GM12874 (cell line): ENCODE measurements at regions not wholly inside any gene's neighbourhood (a gene's known extent, or its start where the extent isn't known, plus 50 kb on each side); places are given as distances from the start of the nearest gene placed in this dataset.

ENCODE experiments used
- TF ChIP-seq, protein P1 (sequence below): IDR thresholded peaks from 2 replicates; pipeline ENCODE4 v1.5.1; 2011; ENCODE audit warnings: low read depth, mild to moderate bottlenecking, control low read depth, low read length, moderate library complexity; ENCODE audit not compliant: insufficient read depth

DNA sequence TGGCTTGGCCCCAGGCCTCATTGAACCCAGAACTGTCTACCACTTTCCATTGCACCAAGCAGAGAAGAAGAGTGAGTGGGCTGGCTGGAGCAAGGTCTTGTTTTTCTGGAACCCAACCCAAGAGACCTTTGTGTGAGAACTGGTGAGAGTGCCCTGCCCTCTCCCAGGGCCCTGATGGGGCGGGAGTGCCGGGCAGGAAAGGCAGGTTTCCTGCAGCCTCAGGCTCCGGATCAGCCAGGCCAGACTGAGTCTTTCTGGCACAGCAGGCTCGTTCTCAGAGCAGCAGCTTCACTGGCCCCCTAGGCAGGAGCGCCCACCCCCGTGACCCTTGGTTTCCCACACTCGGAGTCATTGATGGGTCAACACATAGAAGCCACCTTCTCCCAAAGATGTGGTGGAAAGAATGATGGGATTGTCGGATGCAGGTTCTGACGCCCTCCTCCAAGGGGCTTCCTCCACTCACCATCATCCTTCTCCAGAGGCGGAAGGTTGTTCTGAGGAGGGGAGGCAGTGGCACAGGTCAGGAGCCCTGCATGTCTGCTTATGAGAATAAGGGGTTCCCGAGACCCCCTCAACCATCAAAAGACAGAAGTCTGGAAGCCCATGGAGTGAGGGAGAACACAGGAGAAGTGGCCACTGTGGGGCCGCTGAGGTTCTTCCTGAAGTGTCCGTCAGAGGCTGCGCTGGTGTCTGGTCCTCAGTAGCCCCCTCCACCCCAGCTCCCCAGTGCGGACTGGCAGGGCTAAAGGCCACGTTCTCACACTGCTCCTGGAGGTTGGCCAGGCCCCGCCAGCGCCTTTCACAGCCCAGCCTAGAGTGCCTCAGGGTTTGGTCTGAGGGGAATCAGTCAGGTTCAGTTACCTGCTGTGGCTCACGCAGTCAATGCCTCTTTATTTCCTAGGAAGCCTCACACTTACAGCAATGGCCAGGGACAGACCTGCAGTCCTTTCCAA lies 62.8 kb upstream of the LAPTM4A start:
- TF ChIP-seq, protein P1, sequence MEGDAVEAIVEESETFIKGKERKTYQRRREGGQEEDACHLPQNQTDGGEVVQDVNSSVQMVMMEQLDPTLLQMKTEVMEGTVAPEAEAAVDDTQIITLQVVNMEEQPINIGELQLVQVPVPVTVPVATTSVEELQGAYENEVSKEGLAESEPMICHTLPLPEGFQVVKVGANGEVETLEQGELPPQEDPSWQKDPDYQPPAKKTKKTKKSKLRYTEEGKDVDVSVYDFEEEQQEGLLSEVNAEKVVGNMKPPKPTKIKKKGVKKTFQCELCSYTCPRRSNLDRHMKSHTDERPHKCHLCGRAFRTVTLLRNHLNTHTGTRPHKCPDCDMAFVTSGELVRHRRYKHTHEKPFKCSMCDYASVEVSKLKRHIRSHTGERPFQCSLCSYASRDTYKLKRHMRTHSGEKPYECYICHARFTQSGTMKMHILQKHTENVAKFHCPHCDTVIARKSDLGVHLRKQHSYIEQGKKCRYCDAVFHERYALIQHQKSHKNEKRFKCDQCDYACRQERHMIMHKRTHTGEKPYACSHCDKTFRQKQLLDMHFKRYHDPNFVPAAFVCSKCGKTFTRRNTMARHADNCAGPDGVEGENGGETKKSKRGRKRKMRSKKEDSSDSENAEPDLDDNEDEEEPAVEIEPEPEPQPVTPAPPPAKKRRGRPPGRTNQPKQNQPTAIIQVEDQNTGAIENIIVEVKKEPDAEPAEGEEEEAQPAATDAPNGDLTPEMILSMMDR: no peak

DNA sequence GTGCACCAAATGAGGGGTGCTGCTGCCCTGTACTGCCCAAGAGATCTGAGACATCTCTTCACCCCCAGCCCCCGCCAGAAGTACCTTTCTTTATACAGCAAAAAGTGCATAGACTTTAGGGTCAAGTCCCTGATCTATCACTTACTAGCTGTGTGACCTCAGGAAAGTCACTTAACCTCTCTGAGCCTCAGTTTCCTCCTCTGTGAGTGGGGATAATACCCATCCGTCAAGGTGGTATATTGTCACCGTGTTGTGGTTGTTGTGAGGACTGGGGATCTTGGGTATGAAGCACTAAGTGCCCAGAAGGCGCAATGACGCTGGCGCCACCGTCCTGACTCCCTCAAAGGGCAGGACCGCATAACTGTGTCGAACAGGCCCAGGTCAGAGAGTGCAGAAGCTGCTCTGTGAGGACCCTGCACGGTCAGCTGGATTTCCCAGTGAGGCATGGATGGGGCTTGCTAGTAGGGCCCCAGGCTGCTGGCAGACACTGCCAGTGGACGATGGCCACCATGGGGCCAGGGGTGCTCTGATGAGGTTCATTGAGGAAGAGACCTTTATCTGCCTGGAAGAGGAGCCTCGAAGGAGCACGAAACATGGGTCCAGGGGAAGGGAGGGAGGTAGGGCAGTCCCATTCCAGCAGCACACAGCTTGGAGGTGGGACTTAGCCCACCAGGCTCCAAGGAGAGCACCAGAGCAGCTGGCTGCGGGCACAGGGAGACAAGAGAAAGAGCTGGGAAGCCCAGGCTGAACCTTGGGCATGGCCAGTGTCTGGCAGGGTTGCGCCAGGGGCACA lies 61.8 kb upstream of the LAPTM4A start:
- TF ChIP-seq, protein P1: no peak

DNA sequence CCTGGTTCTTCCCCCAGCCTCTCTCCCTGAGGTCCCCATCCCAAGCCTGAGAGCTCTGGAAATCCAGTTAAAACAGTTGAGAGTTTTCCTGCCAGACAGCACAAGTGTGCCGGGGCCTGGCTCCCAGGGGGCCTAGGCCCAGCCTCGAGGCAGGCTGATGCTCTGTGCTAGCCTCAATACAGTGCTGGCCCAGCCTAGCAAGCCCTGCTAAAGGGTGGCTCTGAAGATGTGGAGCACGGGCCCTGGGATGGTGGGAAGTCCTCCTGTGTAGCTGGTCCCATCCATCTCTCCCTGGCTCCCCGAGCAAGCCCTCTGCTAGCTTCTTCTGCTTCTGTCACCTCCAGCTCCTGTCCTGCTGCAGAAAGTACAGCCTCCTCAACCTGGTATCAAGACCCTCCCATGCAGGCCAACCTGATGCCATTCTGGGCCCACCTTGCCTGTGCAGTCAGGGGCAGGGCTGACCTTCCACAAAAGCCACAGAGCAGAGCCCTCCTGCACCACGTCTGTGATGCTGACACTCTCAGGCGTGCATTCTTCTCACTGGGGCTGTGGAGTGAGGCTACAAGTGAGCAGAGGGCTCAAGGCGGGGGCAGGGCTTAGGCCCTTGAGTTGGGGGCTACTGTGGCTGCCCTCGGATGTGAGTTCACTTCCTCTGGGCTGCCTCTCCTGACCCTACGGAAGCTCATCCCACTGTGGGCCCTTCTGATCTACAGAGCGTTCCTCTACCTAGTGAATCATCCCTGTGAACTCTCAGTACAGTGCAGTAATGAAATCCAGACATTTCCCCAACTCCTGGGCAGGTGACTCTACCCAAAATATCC lies 60.1 kb upstream of the LAPTM4A start:
- TF ChIP-seq, protein P1: no peak

DNA sequence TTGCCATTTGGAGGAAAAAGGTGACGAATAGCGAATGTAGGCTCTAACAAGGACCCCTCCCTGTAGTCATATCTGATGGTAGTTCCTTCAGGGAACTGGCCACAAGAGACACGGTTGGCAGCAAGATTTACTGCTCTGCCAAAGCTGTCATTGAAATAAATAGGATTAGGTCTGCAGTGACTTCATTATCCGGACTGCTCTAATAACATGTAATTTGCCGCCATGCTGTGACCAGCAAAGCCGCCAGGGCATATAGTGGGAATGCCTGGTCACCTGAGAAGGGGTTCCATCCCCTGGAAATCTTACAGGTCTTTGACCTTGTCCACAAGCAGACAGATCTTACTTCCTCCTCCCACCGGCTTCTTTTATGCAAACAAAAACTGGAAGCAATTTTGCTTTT lies 59.4 kb upstream of the LAPTM4A start:
- TF ChIP-seq, protein P1: no peak

DNA sequence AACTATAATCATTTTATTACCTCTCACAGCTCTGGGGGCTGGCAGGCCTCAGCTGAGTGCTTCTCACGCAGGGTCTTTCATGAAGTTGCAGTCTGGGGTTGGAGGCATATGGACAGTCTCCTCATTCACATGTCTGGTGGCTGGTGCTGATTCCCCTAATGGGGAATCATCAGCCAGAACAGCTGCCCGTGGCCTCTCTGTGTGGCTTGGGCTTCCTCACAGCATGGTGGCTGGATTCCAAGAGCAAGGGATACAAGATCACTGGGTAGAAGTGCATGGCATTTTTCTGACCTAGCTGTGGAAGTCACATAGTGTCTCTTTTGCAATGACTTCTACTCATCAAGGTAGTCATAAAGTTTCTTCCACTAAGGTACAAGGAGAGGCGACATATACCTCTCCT lies 59.0 kb upstream of the LAPTM4A start:
- TF ChIP-seq, protein P1: no peak

DNA sequence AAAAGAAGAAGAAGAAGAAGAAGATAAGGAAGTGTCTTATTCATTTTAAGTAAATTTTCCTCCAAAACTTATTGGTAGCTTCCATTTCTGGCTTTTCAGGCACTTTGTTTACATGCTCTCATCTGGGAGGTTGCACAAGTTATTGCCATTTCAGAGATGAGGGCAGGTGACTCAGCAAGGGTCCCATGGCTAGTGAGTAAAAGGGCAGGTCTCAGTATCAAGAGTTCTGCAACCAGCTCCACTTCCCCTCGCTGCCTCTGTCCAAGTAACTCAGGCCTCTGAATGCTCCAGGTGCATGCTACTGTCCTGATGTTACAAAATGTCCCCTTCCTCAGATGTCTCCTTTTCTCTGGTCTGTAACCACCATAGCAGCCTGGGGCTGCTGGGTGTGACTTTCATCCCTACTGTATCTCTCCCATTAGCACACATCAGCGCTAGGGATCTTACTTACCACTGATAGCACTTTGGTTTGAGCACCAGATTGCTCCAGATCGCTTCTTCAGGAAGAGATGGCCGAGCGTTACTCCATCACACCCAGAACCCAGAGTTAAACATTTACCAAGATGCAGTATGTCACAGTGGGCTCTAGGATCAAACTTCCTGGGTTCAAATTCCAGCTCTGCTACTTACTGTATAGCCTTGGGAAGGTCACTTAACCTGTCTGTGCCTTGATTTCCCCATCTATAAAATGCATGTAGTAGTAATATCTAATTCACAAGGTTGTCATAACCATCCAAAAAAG lies 57.4 kb upstream of the LAPTM4A start:
- TF ChIP-seq, protein P1: no peak
